Prostate gland (tissue), 2 donors: ENCODE measurements at regions not wholly inside any gene's neighbourhood (a gene's known extent, or its start where the extent isn't known, plus 50 kb on each side); places are given as distances from the start of the nearest gene placed in this dataset.

Experiments
- POLR2AphosphoS5 ChIP-seq: sonication (generic); formaldehyde crosslinking; IDR thresholded peaks from one replicate; pipeline ENCODE4 v1.6.1; 2017; ENCODE audit warnings: antibody characterized with exemption
- TF ChIP-seq, protein P1 (sequence below), 4 experiments: fragments of 200-600 bp in 2 of 4; fragments of 450-650 bp in 2 of 4; sonication (generic) in 2 of 4; IDR thresholded peaks; 1 replicate in 3 of 4; 2 replicates in 1 of 4; pipeline ENCODE4 v1.5.1; 2016 to 2019; ENCODE audit warnings: antibody characterized with exemption in 4 of 4, mild to moderate bottlenecking in 2 of 4, moderate library complexity in 2 of 4

DNA sequence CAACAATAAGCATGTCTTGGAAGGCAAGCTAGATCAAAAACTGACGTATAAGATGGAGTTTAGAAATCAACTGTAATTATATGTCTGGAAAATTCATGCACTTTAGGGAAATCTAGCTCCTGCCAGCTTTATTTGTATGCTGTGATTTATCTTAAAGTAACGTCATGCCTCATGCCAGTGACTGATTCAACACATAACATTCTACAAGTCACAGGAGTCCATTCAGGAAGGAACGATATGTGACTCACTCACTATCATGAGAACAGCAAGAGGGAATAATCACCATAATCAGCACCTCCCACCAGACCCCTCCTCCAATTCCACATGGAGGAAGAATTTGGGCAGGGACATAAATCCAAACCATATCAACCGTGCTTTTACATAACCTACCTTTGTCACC lies 682.4 kb upstream of the ADAMTS5 start:
- TF ChIP-seq, protein P1, sequence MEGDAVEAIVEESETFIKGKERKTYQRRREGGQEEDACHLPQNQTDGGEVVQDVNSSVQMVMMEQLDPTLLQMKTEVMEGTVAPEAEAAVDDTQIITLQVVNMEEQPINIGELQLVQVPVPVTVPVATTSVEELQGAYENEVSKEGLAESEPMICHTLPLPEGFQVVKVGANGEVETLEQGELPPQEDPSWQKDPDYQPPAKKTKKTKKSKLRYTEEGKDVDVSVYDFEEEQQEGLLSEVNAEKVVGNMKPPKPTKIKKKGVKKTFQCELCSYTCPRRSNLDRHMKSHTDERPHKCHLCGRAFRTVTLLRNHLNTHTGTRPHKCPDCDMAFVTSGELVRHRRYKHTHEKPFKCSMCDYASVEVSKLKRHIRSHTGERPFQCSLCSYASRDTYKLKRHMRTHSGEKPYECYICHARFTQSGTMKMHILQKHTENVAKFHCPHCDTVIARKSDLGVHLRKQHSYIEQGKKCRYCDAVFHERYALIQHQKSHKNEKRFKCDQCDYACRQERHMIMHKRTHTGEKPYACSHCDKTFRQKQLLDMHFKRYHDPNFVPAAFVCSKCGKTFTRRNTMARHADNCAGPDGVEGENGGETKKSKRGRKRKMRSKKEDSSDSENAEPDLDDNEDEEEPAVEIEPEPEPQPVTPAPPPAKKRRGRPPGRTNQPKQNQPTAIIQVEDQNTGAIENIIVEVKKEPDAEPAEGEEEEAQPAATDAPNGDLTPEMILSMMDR (IDR thresholded peaks at IDR 0.05), result no peak
- TF ChIP-seq POLR2AphosphoS5, result no peak
